Endothelial cell of umbilical vein (primary cell): ENCODE measurements at regions not wholly inside any gene's neighbourhood (a gene's known extent, or its start where the extent isn't known, plus 50 kb on each side); places are given as distances from the start of the nearest gene placed in this dataset.

Experiments used
- FOS ChIP-seq: IDR thresholded peaks from 2 replicates; pipeline ENCODE4 v1.6.1; 2011; ENCODE audit warnings: mild to moderate bottlenecking, low read length, moderate library complexity, borderline replicate concordance; ENCODE audit not compliant: insufficient read depth
- JUN ChIP-seq: IDR thresholded peaks from 2 replicates; pipeline ENCODE4 v1.6.1; 2011; ENCODE audit warnings: borderline replicate concordance, low read depth; ENCODE audit not compliant: insufficient read length, insufficient read depth
- MYC ChIP-seq: IDR thresholded peaks from one replicate; pipeline ENCODE4 v1.6.1; 2011; ENCODE audit warnings: mild to moderate bottlenecking, low read depth, low read length
- POLR2A ChIP-seq: IDR thresholded peaks from 2 replicates; pipeline ENCODE4 v1.6.1; 2012; ENCODE audit warnings: low read depth, mild to moderate bottlenecking, control low read depth, low read length
- POLR2AphosphoS5 ChIP-seq: IDR thresholded peaks from 2 replicates; pipeline ENCODE4 v1.6.1; 2012; ENCODE audit warnings: low read depth, mild to moderate bottlenecking, control low read depth, low read length, moderate library complexity; ENCODE audit not compliant: insufficient read depth
- TF ChIP-seq, protein P1 (sequence below), 2 donors: IDR thresholded peaks; 1 replicate in 1 of 2; 2 replicates in 1 of 2; pipeline ENCODE4 v1.5.1; 2011; ENCODE audit warnings: low read length in 2 of 2, mild to moderate bottlenecking in 2 of 2, moderate library complexity in 2 of 2, control low read depth in 1 of 2, inconsistent platforms in 1 of 2, low read depth in 1 of 2; ENCODE audit not compliant: insufficient read depth in 1 of 2; ENCODE audit errors: extremely low read depth in 1 of 2
- TF ChIP-seq, protein P2 (sequence below): IDR thresholded peaks from 2 replicates; pipeline ENCODE4 v1.6.1; 2011; ENCODE audit not compliant: insufficient read depth, insufficient read length

DNA sequence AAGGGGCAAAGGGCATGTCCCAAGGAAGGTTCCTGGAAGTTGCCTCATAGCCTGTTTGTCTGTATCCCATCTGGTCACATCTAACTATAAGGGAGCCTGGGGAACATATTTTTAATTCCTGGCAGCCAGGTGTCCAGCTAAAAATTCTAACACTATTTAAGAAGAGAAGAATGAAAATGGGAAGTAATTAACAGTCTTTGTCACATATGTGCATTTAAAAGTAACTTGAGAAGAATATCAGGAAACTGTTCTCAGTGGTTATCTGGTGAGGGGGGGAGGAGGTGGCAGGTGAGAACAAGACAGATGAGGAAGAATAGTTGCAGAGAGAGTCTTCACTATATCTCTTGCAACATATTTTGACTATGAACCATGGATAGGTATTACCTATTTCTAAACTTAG, 75.5 kb upstream of the ELOVL5 start:
- TF ChIP-seq FOS (no peak), POLR2A (no peak), JUN (no peak), MYC (no peak), POLR2AphosphoS5 (no peak)
- TF ChIP-seq, protein P1, sequence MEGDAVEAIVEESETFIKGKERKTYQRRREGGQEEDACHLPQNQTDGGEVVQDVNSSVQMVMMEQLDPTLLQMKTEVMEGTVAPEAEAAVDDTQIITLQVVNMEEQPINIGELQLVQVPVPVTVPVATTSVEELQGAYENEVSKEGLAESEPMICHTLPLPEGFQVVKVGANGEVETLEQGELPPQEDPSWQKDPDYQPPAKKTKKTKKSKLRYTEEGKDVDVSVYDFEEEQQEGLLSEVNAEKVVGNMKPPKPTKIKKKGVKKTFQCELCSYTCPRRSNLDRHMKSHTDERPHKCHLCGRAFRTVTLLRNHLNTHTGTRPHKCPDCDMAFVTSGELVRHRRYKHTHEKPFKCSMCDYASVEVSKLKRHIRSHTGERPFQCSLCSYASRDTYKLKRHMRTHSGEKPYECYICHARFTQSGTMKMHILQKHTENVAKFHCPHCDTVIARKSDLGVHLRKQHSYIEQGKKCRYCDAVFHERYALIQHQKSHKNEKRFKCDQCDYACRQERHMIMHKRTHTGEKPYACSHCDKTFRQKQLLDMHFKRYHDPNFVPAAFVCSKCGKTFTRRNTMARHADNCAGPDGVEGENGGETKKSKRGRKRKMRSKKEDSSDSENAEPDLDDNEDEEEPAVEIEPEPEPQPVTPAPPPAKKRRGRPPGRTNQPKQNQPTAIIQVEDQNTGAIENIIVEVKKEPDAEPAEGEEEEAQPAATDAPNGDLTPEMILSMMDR (IDR thresholded peaks at IDR 0.05; ENCODE audit: extremely low read depth in 1 of 2, insufficient read depth in 1 of 2, low read depth in 1 of 2, low read length in 2 of 2): no peak
- TF ChIP-seq, protein P2, sequence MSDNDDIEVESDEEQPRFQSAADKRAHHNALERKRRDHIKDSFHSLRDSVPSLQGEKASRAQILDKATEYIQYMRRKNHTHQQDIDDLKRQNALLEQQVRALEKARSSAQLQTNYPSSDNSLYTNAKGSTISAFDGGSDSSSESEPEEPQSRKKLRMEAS: no peak
